ENCODE measurements at regions not wholly inside any gene's neighbourhood (a gene's known extent, or its start where the extent isn't known, plus 50 kb on each side); places are given as distances from the start of the nearest gene placed in this dataset.

- no peak for DNase-seq (ENCODE audit: extremely low read depth, low read depth)
- TF ChIP-seq CTCF (IDR thresholded peaks at IDR 0.05; ENCODE audit: low read depth, low read length): no peak
Observed at GRCh38 chr6:144621332-144621731, 336.2 kb downstream of the UTRN start.

GRCh38 chr6:144624246-144624645, 339.1 kb downstream of the UTRN start:
- TF ChIP-seq CTCF (IDR thresholded peaks at IDR 0.05; ENCODE audit: low read depth, low read length): no peak
- no peak for DNase-seq (ENCODE audit: extremely low read depth, low read depth)

DNA sequence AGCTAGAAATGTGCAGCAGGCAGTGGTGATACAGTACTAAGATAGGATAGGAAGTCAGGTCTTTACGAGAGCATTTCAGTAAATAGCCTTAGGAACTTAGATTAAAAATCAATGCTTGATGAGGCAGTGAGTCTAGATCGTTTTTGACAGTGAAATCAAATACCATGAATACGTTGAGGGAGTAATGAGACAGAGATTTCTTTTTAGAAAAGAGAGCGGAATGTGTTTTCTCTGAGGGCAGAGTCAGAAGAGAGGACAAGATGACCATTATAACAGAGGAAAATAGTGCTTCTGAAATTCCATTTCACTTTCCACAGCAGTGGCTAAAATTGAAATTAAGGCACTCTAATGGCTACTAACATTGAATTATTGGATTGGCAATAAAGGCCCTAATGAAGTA, 339.6 kb downstream of the UTRN start:
- no peak for DNase-seq (ENCODE audit: extremely low read depth, low read depth)
- no peak for TF ChIP-seq CTCF (IDR thresholded peaks at IDR 0.05; ENCODE audit: low read depth, low read length)

DNA sequence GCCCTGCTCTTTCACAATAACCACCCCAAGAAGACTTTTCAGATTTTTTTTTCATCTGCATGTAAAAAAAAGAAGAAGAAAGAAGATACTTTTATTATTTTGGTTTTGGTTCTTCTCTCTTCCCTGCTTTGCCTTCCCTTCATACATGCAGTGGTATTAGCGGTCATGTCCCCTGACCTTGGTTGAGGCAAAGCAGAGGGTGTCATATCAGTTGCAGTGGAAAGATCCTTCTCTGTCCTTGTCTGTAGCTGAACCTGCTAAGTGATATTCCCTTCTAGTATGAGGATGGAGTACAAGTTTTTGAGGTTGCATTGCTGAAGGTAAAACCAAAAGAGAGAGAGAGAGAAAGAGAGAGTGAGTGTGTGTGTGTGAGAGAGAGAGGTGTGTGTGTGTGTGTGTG, 345.7 kb downstream of the UTRN start:
- DNase-seq (ENCODE audit: extremely low read depth, low read depth): no peak
- no peak for TF ChIP-seq CTCF (IDR thresholded peaks at IDR 0.05; ENCODE audit: low read depth, low read length)

- no peak for TF ChIP-seq CTCF (IDR thresholded peaks at IDR 0.05; ENCODE audit: low read depth, low read length)
- DNase-seq (ENCODE audit: extremely low read depth, low read depth): no peak
Observed at GRCh38 chr6:144632266-144632665, 347.1 kb downstream of the UTRN start.

GRCh38 chr6:144633886-144634285, 348.8 kb downstream of the UTRN start:
- no peak for TF ChIP-seq CTCF (IDR thresholded peaks at IDR 0.05; ENCODE audit: low read depth, low read length)
- DNase-seq (ENCODE audit: extremely low read depth, low read depth): no peak

GRCh38 chr6:144634371-144634770, 349.2 kb downstream of the UTRN start:
- TF ChIP-seq CTCF (IDR thresholded peaks at IDR 0.05; ENCODE audit: low read depth, low read length): no peak
- no peak for DNase-seq (ENCODE audit: extremely low read depth, low read depth)

Data from AG09319 (cell line).